T-helper 1 cell (primary cell): ENCODE measurements at regions not wholly inside any gene's neighbourhood (a gene's known extent, or its start where the extent isn't known, plus 50 kb on each side); places are given as distances from the start of the nearest gene placed in this dataset.
"Not testable (repeated sequence)": the region's sequence is repeated elsewhere in the genome, so short reads cannot be mapped to it uniquely, and the experiment has no call there.

Experiments used
- DNase-seq, 5 donors: peaks; one replicate each; pipeline ENCODE4 v3.0.0-alpha.2; 2012 to 2020

DNA sequence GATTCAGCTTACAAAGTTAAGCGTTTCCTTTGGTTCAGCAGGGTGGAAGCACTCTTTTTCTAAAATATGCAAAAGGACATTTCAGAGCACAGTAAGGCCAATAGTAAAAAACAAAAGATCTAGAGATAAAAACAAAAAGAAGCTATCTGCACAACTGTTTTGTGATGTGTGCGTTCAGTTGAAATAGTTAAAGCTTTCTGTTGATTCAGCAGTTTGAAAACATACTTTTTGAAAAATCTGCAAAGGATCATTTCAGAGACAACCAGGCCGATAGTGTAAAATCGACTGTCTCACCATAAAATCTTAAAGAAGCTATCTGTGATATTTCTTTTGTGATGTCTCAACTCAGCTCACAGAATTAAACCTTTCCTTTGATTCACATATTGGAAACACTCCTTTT lies 300.0 kb upstream of the ALG10B start:
- no peak for DNase-seq

DNA sequence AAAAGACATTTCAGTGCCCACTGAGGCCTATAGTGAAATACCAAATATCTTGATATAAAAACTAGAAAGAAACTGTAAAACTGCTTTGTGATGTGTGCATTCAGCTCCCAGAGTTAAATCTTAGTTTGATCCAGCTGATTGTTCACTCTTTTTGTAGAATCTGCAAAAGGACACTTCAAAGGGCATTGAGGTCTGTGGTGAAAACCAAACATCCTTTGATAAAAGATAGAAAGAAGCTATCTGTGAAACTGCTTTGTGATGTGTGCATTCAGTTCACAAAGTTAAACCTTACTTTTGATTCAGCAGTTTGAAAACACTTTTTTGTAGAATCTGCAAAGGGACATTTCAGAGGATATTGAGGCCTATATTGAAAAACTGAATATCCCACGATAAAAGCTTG lies 290.7 kb upstream of the ALG10B start:
- DNase-seq, result no peak

DNA sequence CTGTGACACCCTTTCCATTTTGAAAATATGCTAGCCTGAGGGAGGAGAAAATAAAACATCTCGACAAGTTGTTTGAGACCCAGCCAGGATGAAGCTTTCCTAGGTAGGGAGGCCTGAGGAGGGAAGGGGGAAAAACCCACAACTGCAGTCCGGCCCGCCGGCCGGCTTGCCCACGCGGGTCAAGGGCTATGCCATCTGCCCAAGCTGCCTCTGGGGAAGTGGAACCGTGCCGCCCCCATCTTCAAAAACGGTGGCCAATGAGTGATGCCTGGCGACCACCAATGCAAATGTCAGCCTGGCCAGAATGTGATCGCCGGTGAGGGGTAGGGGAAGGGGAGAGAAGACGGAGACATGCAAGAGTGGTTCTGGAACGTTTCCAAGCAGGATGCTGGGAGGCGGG lies 263.5 kb upstream of the ALG10B start:
- DNase-seq, result no peak

DNA sequence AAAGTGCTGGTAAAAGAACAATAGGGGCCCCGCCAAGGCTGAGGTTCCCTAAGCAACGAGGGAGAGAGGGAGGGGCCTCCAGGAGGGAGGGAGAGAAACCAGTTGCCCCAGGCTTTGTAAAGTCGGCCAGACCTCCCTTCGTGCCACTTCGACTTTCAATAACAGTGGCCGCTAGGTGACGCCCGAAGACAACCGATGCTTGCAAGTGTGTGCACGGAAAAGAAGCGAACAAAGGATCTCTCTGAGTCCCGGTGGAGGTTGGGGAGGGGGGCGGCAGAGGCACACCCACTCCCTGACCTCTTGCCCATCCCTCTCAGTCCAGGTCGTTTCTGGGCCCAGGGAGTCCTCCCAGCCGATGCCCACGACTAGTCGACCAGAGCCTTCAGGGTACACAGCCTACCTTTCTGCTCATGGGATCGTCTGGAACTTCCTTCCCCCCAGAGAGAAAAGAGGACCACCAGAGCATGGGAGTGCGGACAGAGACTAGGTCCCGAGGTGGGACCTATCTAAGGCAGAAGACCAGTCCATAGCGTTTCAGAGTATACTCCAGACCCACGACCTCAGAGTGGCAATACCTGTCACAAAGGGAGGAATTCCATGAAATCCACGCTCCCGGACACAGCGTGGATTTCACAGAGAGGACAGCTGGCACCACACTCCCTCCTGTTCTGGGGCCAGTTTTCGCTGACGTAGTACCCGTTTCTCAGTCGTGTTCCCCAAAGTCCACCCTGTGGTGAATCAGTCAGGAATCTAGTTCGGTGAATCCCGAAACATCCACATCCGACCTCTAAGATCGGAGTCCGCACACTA lies 262.7 kb upstream of the ALG10B start:
- no peak for DNase-seq

DNA sequence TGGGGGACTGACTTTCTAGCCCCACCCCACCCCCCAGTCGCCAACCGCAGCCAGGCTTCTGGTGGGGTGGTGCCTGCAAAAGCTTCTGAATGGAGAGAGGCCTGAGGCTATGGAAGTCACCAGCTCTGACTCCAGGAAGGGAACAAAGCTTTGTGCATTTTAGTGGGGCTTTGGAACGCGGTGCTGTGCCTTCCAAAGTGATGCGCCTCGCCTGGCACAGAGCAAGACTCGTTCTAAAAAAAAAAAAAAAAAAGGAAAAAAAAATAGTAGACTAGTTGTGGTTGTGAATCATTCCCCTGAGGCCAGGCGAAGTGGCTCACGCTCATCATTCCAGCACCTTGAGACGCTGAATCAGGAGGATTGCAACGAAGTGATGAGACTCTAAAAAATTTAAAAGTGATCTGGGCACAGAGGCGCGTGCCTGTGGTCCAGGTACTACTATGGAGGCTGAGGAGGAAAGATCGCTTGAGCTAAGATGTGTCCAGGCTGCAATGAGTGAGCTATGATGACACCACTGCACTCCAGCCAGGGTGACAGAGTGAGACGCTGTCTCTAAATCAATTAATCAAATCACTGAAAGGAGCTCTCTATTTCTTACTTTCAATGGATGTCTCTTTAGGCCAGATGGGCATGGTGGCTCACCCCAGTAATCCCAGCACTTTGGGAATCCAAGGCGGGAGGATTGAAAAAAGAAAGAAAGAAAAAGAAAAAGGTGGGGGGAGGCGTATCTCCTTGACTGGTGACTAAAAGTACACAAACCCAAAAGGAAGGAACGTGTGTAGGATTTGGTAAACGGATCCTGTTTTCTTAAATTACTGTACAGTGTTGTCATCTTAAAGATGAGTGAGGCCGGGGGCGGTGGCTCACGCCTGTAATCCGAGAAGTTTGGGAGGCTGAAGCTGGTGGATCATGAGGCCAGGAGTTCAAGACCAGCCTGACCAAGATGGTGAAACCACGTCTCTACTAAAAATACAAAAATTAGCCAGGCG lies 259.6 kb upstream of the ALG10B start:
- DNase-seq, result no peak

DNA sequence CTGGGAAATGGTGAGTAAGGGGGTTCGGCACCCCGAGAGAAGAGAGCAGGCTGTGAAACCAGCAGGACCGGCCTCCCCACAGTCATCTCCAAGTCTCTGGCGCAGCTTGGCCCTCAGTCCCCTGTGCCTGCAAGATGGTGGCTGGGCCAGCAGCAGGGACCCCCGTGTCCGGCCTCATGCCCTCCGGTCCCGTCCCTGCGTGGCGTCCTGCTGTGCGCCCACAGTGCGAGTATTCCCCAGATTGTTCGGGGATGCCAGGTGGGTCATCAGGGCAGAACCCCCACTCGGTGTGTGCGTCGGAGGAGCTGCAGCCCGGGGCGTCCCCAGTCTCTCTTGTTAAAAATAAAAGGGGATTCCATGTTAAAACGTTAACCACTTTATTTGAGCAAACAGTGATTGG lies 216.9 kb upstream of the ALG10B start:
- DNase-seq, result no peak

DNA sequence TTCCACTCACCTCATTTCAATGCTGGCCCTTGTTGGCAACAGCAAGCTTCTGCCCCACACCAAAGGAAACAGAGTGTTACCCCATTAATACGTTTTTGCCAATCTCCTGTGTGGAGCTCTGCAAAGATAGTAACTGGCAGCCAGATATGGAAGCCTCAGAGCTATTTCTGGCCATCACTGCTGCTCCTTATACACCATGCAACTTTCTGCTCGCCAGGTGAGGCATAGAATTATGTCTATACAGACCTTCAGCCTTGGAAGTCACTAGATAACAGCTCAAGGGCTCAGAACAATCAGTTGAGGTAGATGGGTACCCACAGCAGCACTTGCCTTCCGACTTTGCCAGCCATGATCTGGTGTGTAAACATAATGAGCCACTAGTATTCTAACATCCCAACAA lies 214.8 kb upstream of the ALG10B start:
- no peak for DNase-seq

DNA sequence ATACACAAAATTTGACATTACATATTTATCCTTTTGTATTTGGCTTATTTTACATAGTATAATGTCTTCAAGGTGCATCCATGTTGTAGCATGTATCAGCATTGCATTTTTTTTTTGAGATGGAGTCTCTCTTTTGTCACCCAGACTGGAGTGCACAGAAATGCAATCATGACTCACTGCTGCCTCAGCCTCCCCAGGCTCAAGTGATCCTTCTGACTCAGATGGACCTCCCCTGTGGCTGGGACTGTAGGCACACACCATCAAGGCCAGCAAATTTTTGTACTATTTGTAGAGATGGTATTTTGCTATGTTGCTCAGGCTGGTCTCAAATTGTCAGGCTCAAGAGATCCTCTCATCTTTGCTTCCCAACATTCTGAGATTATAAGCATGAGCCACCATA lies 214.4 kb upstream of the ALG10B start:
- no peak for DNase-seq

DNA sequence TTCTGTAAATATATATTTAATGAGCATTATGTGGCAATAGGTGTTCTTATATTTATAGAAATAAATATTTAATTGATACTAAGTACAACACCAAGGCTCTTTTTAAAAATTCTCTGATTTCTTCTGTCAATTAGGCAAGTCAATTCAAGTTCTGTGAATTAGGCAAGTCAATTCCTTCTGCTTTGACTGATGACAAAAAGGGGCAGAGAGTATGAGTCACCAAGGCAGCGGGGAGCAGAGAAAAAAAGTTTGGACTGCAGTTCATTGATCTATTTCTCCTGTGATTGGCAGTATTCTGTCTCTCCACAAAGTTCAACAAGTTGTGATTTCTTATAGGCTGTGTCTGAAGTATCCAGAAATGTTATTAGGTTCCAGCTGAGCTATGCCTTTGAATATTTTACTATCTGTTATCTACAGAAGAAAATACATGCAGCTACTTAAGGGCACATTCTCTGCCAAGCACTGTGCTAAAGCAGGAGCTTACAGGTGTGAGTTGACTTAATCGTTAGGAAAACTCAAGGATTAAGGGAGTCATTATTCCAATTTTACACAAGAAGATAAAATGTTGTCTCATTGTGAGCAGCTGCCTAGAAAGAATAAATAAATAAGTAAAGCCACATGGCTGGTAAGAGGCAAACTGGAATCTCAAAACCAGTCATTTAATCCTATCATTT lies 206.4 kb upstream of the ALG10B start:
- DNase-seq, result no peak

DNA sequence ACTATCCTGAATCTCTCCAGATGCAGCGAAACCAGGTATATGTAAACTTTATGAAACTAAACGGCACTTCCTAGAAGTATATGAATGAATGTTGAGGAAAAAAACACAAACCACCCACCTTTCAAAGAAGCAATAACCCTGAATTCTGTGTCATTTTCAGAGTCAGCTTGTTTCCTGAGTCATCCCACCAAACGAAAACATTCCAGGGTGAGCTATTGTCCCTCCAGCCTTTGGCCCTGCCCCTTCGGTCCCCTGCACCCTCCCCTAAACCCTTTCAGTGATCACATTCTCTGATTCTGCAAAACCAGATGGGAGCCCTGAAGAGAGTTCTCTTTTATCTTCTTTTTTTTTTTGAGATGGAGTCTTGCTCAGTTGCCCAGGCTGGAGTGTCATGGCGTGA lies 202.6 kb upstream of the ALG10B start:
- DNase-seq, result no peak

DNA sequence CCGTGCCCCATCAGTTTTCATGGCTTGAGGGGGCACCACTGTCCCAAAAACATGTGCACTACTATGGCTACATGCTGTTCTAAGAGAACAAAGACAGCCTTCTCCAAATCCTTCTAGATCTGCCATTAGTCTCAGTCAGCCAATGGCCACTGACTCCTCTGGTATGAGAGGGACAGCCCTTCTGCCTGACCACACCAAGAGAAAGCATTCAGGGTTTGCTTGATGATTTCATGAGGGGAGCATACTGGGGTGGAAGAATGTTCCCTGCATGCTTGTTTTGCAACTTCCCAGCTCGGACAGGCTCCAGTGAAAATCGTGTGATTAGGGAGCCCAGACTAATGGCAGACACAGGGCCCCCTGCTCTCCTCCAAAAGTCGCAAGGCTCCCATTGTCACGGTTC lies 199.6 kb upstream of the ALG10B start:
- no peak for DNase-seq

DNA sequence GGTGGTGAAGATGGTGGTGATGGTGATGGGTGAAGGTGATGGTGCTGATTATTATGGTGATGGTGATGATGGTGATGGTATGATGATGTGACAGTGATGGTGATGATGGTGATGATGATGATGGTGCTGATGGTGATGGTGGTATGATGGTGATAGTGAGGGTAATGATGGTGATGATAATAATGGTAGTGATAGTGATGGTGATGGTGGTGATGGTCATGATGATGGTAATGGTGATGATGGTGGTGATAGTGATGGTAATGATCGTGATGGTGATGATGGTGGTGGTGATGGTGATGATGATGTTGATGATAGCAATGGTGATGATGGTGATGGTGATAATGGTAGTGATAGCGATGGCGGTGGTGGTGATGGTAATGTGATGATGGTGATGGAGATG lies 197.9 kb upstream of the ALG10B start:
- DNase-seq, result no peak

DNA sequence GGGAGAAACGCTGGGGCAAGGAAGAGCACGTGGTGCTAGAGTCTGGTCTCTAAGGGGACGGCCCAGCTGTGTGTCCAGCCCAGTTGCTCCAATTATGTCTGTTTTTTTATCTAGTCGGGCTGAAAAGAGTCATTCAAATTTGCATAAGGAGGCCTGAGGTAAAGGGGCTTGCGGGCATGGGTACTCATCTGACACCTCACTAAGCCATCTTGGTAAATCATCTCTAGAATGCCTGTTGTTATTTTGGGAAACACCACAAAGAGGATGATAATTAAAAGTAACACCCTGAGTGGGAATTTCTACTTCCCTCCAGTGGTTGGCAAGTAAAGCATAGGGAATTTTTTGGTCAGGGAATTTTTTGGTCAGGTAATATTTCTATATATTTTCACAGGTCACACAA lies 196.1 kb upstream of the ALG10B start:
- DNase-seq, result no peak

DNA sequence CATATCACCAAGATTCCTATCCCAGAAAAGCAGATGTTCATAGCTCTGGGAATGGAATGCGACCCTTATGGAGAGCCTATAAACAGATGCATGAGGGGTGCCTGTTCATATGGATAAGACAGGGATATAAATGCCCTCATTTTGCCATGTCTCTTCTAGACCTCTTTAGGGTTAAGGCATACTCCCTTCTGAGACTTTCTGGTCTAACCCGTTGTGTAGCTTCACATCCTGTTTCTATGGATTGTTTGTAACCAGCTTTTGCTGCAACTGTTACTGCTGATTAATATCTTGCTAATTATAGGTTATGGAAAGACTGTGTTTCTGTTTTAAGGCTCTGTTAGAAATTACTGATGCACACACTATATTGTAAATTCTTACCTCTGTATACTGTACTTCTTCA lies 193.5 kb upstream of the ALG10B start:
- DNase-seq, result not testable (repeated sequence)

DNA sequence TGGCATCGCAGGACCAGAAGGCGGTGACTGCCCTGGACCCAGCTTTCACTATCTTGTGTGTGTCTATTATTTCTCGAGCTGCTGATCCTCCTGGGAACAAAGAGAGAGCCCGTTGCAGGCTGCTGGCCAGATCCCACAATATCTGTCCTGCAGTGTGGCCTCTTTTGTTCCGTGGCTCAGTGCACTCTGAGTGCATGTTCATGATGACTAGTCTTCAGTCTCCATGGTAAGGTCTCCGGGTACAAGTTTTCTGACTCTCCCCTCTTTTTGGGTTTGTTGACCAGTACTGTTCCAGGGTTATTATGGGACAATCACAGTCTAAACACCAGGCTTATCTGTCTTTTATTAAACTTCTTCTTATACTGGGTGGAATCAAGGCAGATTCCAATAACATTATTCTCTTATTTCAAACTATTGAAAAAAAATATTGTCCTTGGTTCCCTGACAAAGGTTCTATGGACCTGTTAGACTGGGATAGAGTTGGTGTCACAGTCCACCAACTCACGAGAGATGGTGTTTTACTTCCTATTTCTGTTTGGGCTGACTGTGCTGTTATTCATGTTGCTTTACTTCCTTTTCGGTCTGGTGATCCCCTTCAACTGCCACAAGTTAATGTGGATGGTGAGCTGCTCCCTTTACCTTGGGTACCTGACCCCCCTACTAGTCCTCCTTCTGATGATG lies 192.9 kb upstream of the ALG10B start:
- DNase-seq, result no peak

DNA sequence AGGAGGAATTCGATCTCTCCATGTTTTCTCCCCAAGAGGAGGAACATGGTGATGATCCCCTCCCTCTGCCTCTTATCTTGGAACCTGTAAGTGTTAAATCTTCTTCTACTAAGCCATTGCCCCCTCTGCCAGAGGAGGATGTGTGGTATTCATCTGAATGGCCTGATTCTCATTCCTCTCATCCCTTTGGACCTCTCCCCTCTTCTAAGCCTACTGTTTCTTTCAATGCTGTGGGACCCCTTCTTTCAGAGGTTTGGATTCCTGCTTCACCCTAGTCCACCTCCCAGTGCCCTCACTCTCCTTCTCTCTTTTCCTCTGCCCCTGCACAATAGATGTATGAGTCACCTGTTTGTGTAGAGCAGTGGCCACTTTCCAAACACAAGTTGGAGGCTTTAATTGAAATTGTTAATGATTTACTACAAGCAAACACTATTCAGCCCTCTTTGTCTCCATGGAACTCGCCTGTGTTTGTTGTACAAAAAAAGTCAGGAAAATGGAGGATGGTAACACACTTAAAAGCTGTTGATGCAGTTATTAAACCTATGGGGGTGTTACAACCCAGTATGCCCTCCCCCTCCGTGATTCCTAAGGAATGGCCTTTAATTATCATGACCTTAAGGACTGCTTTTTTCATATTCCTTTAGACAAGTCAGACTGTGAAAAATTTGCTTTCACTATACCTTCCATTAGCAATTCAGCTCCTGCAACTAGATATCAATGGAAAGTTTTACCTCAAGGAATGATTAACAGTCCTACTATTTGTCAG lies 192.1 kb upstream of the ALG10B start:
- no peak for DNase-seq

DNA sequence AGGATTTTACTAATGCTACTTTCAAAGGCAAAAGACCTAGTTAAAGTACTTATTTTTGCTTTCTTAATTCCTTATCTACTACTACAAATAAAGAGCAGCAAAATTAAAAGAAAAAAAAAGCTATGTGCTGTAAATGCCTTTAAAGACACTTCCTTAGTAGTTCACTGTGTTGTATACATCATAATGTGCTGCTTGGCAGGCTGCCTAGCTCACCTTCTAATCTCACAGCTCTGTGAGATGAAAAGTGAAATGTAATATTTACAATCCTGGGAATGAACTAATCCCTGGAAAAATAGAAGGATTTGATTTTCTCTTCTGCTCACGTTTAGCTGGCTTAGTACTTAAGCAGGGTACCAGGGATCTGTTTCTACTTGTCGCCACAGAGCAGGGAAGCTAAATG lies 184.4 kb upstream of the ALG10B start:
- DNase-seq, result no peak

DNA sequence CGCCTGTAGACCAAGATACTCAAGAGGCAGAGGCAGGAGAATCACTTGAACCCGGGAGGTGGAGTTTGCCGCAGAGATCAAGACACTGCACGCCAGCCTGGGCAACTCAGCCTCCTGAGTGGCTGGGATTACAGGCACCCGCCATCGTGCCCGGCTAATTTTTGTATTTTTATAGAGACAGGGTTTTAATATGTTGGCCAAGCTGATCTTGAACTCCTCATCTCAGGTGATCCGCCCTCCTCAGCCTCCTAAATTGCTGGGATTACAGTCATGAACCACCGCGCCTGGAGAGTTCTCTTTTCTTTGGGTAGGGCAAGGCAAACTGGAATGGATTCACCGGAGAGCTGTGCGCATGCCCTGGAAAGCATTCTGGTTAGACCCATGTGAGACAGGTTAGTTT lies 179.3 kb upstream of the ALG10B start:
- DNase-seq, result no peak

DNA sequence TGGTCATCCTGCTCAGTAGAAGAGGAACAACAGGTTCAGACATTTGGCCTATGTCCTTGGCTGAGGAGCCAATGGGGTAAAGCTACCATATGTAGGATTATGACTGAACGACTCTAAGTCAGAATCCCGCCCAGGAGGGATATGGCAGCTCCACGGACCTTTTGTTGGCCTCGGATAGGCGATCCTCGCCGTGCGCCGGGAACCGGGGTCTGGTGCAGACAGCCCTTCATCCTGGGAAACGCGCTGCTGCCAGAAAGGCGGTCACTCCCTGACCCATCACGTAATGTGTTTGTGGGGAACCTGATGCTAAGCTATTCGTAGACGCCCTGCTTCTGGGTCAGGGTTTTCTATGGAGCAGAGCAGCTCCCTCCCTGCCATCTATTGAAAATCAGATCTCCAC lies 178.9 kb upstream of the ALG10B start:
- no peak for DNase-seq

DNA sequence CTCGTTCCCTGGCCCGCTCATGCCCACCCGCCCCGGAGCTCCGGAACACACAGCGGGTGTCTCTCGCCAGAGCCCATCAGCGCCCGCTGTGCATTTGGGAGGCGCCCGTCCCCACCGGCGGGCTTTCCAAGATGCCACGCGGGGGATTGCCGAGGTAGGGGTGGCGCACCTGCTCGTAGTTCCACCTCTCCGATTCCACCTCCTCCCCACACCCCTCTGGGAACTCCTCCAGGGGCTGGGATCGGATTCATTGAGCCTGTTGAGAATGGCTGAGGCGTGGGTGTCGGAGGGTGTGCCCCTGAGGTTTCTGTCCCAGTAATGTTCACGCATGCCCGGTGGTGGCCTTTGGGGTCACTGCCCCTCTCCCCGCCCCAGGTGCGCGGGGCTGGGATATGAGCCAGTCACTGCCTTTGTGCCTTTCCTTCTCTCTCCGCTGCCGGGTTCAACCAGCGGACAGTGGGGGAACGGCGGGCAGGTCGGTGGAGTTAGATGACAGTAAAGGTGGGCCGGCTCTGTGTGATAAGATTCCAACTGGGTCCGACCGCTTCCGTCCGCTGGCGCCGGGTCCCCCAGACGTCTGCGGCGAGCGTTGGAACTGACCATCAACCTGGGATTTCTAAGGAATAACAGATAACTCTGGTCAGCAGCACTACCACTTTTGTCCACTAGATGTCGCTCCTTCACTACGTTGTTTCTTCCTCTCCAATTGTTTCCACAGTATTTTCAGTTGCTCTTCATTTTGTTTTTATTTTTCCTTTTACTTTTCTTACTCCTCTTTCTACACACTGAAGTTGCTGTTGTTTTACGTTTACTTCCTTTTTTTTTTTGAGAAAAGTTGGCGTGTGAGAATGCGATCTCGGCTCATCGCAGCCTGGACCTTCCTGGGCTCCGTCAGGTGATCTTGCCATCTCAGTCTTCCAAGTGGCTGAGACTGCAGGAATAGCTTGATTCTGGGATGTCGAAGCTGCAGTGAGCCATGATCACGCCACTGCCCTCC lies 178.1 kb upstream of the ALG10B start:
- peak in 4 of 5 donors; percentile 24 to 61 (median 44) for DNase-seq

DNA sequence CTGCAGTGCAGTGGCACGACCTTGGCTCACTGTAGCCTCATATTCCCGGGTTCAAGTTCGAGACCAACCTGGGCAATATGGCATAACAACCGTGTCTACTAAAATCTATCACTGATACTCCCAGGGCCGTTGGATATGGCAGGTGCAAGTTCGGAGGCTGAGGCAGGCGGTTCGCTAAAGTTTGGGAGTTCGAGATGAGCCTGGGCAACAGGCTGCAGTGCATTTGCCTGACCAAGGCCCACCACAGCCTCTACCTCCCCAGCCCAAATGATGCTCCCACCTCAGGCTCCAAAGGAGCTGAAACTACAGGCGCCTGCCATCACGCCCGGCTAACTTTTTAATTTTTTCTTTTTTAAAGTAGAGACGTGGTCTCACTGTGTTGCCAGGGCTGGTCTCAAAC lies 177.1 kb upstream of the ALG10B start:
- no peak for DNase-seq
